GM18861 (cell line): ENCODE measurements at regions not wholly inside any gene's neighbourhood (a gene's known extent, or its start where the extent isn't known, plus 50 kb on each side); places are given as distances from the start of the nearest gene placed in this dataset.

Experiments used
- ATAC-seq: cut with Tn5 transposase; IDR thresholded peaks from one replicate; pipeline ENCODE4 v1.9.1; 2021; ENCODE audit not compliant: unreplicated experiment

GRCh38 chr11:121946514-121946913 is 169.5 kb downstream of the BLID start:
- ATAC-seq = no peak

GRCh38 chr11:121944556-121945230 is 171.3 kb downstream of the BLID start:
- no peak for ATAC-seq

GRCh38 chr11:121938076-121938475 is 177.9 kb downstream of the BLID start:
- no peak for ATAC-seq

GRCh38 chr11:121936781-121937447 is 179.1 kb downstream of the BLID start:
- ATAC-seq = no peak

GRCh38 chr11:121936370-121936769 is 179.6 kb downstream of the BLID start:
- ATAC-seq = no peak

GRCh38 chr11:121933694-121934093 is 182.3 kb downstream of the BLID start:
- ATAC-seq = no peak

- ATAC-seq = no peak
Measured at GRCh38 chr11:121933294-121933693, 182.7 kb downstream of the BLID start.

- ATAC-seq = no peak
Measured at GRCh38 chr11:121932646-121933185, 183.3 kb downstream of the BLID start.

- no peak for ATAC-seq
Measured at GRCh38 chr11:121931748-121932352, 184.2 kb downstream of the BLID start.

GRCh38 chr11:121931121-121931520 is 184.9 kb downstream of the BLID start:
- no peak for ATAC-seq

- no peak for ATAC-seq
Measured at GRCh38 chr11:121930004-121930965, 185.7 kb downstream of the BLID start.

- ATAC-seq = no peak
Measured at GRCh38 chr11:121929581-121929980, 186.4 kb downstream of the BLID start.

- ATAC-seq = no peak
Measured at GRCh38 chr11:121928597-121929580, 187.1 kb downstream of the BLID start.

- no peak for ATAC-seq
Measured at GRCh38 chr11:121927789-121928188, 188.2 kb downstream of the BLID start.

GRCh38 chr11:121927097-121927785 is 188.8 kb downstream of the BLID start:
- ATAC-seq = no peak

- ATAC-seq = no peak
Measured at GRCh38 chr11:121924191-121924590, 191.8 kb downstream of the BLID start.

GRCh38 chr11:121917482-121917881 is 198.5 kb downstream of the BLID start:
- no peak for ATAC-seq

- ATAC-seq = no peak
Measured at GRCh38 chr11:121914508-121915059, 201.4 kb downstream of the BLID start.

- no peak for ATAC-seq
Measured at GRCh38 chr11:121909596-121909995, 206.4 kb downstream of the BLID start.
